SK-N-SH (cell line): ENCODE measurements at regions not wholly inside any gene's neighbourhood (a gene's known extent, or its start where the extent isn't known, plus 50 kb on each side); places are given as distances from the start of the nearest gene placed in this dataset.

Experiments used
- CTCF ChIP-seq: fragments of 200-600 bp; sonication (generic); IDR thresholded peaks from 2 replicates; pipeline ENCODE4 v1.6.1; 2017; ENCODE audit warnings: antibody characterized with exemption, mild to moderate bottlenecking, moderate library complexity
- EZH2phosphoT487 ChIP-seq: fragments of 200-600 bp; sonication (generic); IDR thresholded peaks from 2 replicates; pipeline ENCODE4 v1.6.1; 2017; ENCODE audit warnings: low read depth, mixed run types, mild to moderate bottlenecking, antibody characterized with exemption, moderate library complexity, borderline replicate concordance
- MAX ChIP-seq: IDR thresholded peaks from 2 replicates; pipeline ENCODE4 v1.4.0; 2012; ENCODE audit warnings: low read depth
- NRF1 ChIP-seq: IDR thresholded peaks from 2 replicates; pipeline ENCODE4 v1.6.1; 2012; ENCODE audit warnings: low read depth, mild to moderate bottlenecking, low read length
- RAD21 ChIP-seq: IDR thresholded peaks from 2 replicates; pipeline ENCODE4 v1.6.1; 2012; ENCODE audit warnings: mild to moderate bottlenecking, low read length
- REST ChIP-seq: IDR thresholded peaks from 2 replicates; pipeline ENCODE4 v1.6.1; 2012; ENCODE audit warnings: mild to moderate bottlenecking, low read depth, low read length, moderate library complexity
- YY1 ChIP-seq: IDR thresholded peaks from 2 replicates; pipeline ENCODE4 v1.4.0; 2012; ENCODE audit warnings: low read depth, mild to moderate bottlenecking

- no peak for TF ChIP-seq EZH2phosphoT487
- TF ChIP-seq RAD21, result no peak
- no peak for TF ChIP-seq YY1
- no peak for TF ChIP-seq NRF1
- TF ChIP-seq CTCF, result no peak
- TF ChIP-seq REST, result no peak
- TF ChIP-seq MAX, result no peak
These were observed 87.0 kb upstream of the VRK1 start for GRCh38 chr14:96710060-96710666.
